SK-N-SH treated with all-trans-retinoic acid at 6 μM for 48 hours (cell line): ENCODE measurements at regions not wholly inside any gene's neighbourhood (a gene's known extent, or its start where the extent isn't known, plus 50 kb on each side); places are given as distances from the start of the nearest gene placed in this dataset.

Source experiments
- ARNTL ChIP-seq: fragments of 450-650 bp; formaldehyde crosslinking; IDR thresholded peaks from 2 replicates; pipeline ENCODE4 v1.5.0; 2020; ENCODE audit warnings: low read depth, mild to moderate bottlenecking, moderate library complexity, borderline replicate concordance
- BACH2 ChIP-seq: fragments of 250-450 bp; sonication (Bioruptor Pico); IDR thresholded peaks from 2 replicates; pipeline ENCODE4 v1.9.0; 2021; ENCODE audit warnings: mild to moderate bottlenecking, borderline replicate concordance
- CSRNP3 ChIP-seq: fragments of 250-450 bp; sonication (Bioruptor Pico); IDR thresholded peaks from 2 replicates; pipeline ENCODE4 v1.5.1; 2021; ENCODE audit warnings: mild to moderate bottlenecking, moderate library complexity
- GLIS3 ChIP-seq: fragments of 250-450 bp; sonication (Bioruptor Pico); IDR thresholded peaks from 2 replicates; pipeline ENCODE4 v1.5.0; 2020; ENCODE audit warnings: mild to moderate bottlenecking, moderate library complexity
- ISL1 ChIP-seq: fragments of 250-450 bp; sonication (Bioruptor Pico); IDR thresholded peaks from 2 replicates; pipeline ENCODE4 v2.1.2; 2022; ENCODE audit warnings: mild to moderate bottlenecking, moderate library complexity
- POU6F1 ChIP-seq: fragments of 250-450 bp; sonication (Bioruptor Pico); IDR thresholded peaks from 2 replicates; pipeline ENCODE4 v1.8.0; 2021; ENCODE audit warnings: low read depth, mild to moderate bottlenecking, moderate library complexity, borderline replicate concordance
- PPARA ChIP-seq: fragments of 250-450 bp; sonication (Bioruptor Pico); IDR thresholded peaks from 2 replicates; pipeline ENCODE4 v1.5.0; 2020; ENCODE audit warnings: mild to moderate bottlenecking, borderline replicate concordance
- SNAI2 ChIP-seq: fragments of 250-450 bp; sonication (Bioruptor Pico); IDR thresholded peaks from 2 replicates; pipeline ENCODE4 v1.5.0; 2020; ENCODE audit warnings: mild to moderate bottlenecking, moderate library complexity
- TCF4 ChIP-seq: fragments of 250-450 bp; sonication (Bioruptor Pico); IDR thresholded peaks from 2 replicates; pipeline ENCODE4 v1.8.0; 2021; ENCODE audit warnings: mild to moderate bottlenecking, moderate library complexity, borderline replicate concordance
- TSHZ2 ChIP-seq: fragments of 250-450 bp; sonication (Bioruptor Pico); IDR thresholded peaks from 2 replicates; pipeline ENCODE4 v1.5.0; 2020; ENCODE audit warnings: mild to moderate bottlenecking, moderate library complexity
- ZFP30 ChIP-seq: fragments of 450-650 bp; formaldehyde crosslinking; IDR thresholded peaks from 2 replicates; pipeline ENCODE4 v1.5.0; 2022; ENCODE audit warnings: mild to moderate bottlenecking, moderate library complexity
- ZNF70 ChIP-seq: fragments of 450-650 bp; formaldehyde crosslinking; IDR thresholded peaks from 2 replicates; pipeline ENCODE4 v1.5.0; 2020; ENCODE audit warnings: mild to moderate bottlenecking, moderate library complexity
- ZNF8 ChIP-seq: fragments of 450-650 bp; formaldehyde crosslinking; IDR thresholded peaks from 2 replicates; pipeline ENCODE4 v1.5.0; 2020; ENCODE audit warnings: mild to moderate bottlenecking, moderate library complexity
- TF ChIP-seq, protein P1 (sequence below): fragments of 250-450 bp; sonication (Bioruptor Pico); IDR thresholded peaks from 2 replicates; pipeline ENCODE4 v1.8.0; 2020; ENCODE audit warnings: mild to moderate bottlenecking, moderate library complexity, borderline replicate concordance

DNA sequence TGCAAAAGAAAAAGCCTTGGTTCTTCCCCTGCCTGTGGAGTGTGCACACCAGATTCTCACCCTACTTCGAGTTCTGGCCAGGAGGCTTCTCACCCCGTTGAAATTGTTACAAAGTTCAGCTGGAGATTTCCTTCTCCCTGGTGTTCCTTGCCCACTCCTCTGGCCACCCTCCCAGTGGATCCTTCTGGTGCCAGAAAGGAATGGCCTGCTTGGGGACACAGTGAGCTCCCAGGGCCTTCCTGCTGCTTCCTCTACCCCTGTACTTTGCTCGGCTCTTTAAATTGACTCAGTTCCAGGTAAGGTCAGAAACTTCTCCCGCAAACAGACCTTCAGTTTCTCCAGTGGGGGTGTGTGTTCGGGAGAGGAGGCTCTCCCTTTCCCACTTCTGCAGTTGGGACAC, 140.1 kb upstream of the CFAP20DC start:
- no peak for TF ChIP-seq ZNF8
- TF ChIP-seq TSHZ2, result no peak
- TF ChIP-seq POU6F1 (CRISPR knock-in tag), result no peak
- no peak for TF ChIP-seq ZNF70 (CRISPR knock-in tag)
- no peak for TF ChIP-seq SNAI2
- TF ChIP-seq ARNTL (CRISPR knock-in tag), result no peak
- TF ChIP-seq, protein P1, sequence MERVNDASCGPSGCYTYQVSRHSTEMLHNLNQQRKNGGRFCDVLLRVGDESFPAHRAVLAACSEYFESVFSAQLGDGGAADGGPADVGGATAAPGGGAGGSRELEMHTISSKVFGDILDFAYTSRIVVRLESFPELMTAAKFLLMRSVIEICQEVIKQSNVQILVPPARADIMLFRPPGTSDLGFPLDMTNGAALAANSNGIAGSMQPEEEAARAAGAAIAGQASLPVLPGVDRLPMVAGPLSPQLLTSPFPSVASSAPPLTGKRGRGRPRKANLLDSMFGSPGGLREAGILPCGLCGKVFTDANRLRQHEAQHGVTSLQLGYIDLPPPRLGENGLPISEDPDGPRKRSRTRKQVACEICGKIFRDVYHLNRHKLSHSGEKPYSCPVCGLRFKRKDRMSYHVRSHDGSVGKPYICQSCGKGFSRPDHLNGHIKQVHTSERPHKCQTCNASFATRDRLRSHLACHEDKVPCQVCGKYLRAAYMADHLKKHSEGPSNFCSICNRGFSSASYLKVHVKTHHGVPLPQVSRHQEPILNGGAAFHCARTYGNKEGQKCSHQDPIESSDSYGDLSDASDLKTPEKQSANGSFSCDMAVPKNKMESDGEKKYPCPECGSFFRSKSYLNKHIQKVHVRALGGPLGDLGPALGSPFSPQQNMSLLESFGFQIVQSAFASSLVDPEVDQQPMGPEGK (CRISPR knock-in tag), result no peak
- no peak for TF ChIP-seq TCF4 (CRISPR knock-in tag)
- no peak for TF ChIP-seq ZFP30 (CRISPR knock-in tag)
- TF ChIP-seq CSRNP3 (CRISPR knock-in tag), result no peak
- TF ChIP-seq GLIS3 (CRISPR knock-in tag), result no peak
- no peak for TF ChIP-seq BACH2
- no peak for TF ChIP-seq ISL1 (CRISPR knock-in tag)
- TF ChIP-seq PPARA (CRISPR knock-in tag), result no peak
